ENCODE measurements at regions not wholly inside any gene's neighbourhood (a gene's known extent, or its start where the extent isn't known, plus 50 kb on each side); places are given as distances from the start of the nearest gene placed in this dataset.
"Not testable (repeated sequence)": the region's sequence is repeated elsewhere in the genome, so short reads cannot be mapped to it uniquely, and the experiment has no call there.

GRCh38 chr5:100232736-100233135 lies 302.4 kb upstream of the FAM174A start:
- no peak for DNase-seq (ENCODE audit: low read depth in 2 of 2)

DNA sequence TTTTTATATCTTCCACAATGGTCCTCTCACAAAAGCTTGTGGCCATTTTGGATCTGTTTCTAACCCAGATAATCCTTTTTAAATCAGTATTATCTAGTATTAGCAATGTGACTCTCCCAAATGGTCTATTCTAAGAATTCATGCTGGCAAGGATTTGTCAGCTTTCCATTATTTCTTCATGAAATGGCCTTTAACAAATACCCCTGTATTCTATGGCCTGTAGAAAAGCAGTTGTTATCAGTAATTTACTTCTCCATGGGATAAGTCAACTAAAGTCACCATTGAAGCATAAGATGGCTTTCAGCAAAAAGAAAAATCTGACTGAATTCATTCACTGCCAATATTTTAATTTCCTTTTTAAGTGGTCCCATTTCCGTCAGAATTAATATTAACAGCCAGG lies 346.4 kb upstream of the FAM174A start:
- no peak for DNase-seq (ENCODE audit: low read depth in 2 of 2)

GRCh38 chr5:100188339-100188738 lies 346.8 kb upstream of the FAM174A start:
- DNase-seq (ENCODE audit: low read depth in 2 of 2), result no peak

DNA sequence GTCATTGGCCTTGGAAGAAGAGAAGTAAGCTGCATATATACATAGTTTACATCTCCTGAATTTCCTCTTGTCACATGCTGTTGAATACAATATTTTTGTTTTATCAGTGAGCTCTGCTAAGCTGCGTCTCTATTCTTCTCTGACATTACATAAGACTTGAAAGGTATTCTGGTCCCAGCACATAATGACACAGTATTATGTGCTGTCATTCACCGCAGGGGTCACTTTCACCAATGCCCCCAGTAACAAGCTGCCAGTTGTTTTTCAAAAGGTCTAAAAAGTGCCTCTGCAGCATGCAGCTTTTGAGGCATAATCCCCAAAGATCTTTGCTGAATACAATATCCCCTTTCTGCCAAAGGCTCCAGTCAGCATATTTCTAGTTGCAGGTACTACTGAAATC lies 349.0 kb upstream of the FAM174A start:
- no peak for DNase-seq (ENCODE audit: low read depth in 2 of 2)

- DNase-seq (ENCODE audit: low read depth in 2 of 2), result no peak
Observed at GRCh38 chr5:100182402-100182801, 352.8 kb upstream of the FAM174A start.

- DNase-seq (ENCODE audit: low read depth in 2 of 2), result no peak
Observed at GRCh38 chr5:100175346-100175745, 359.8 kb upstream of the FAM174A start.

DNA sequence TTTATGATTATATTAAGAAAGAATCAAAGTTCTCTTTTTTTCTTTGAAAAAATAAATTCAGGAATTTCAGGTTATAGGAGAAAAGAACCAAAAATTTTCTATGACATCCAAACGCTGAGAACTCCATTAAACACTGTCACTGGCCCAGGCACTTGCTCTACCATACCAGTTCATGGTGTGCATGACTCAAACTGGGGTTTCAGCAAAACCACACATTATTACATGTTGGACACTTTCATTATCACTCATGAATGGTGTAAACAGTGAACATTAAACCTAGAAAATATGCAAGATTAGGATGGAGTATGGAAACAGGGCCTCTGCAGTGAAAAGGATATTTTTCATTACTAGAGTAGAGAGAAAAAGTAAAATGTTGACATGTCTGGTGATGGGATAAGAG lies 369.9 kb upstream of the FAM174A start:
- DNase-seq (ENCODE audit: low read depth in 2 of 2), result no peak

GRCh38 chr5:100161868-100162267 lies 373.3 kb upstream of the FAM174A start:
- DNase-seq (ENCODE audit: low read depth in 2 of 2), result no peak

DNA sequence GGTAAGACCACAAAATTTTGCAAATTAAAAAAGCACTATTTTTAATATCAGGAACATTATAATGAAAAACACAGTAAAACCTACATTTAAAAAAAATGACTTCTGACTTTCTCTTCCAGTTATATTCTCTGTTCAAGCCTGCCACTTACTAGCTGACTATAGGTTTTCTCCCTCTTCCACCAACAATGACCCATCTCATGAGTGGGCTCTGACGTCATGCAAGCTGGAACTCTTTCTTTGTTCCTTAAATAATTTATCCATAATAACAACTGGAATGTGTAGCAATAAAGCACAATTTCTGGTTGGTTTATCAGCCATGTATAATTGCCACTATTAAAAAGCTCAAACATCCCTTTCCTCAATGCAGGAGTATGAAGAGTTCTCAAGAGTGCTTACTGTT lies 378.1 kb upstream of the FAM174A start:
- DNase-seq (ENCODE audit: low read depth in 2 of 2), result no peak

DNA sequence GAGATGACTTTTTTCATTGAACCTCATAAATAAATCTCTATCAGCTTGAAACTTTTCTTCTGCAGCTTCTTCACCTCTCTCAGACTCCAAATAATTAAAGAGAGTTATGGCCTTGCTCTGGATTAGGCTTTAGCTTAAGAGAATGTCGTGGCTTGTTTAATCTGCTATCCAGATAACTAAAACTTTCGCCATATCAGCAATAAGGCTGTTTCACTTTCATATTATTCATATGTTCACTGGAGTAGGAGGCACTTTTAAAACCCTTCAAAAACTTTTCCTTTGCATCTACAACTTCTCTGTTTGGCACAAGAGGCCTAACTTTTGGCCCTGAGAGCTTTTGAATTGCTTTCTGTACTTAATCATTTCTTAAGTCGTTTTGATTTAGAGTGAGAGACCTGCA lies 386.9 kb upstream of the FAM174A start:
- no peak for DNase-seq (ENCODE audit: low read depth in 2 of 2)

DNA sequence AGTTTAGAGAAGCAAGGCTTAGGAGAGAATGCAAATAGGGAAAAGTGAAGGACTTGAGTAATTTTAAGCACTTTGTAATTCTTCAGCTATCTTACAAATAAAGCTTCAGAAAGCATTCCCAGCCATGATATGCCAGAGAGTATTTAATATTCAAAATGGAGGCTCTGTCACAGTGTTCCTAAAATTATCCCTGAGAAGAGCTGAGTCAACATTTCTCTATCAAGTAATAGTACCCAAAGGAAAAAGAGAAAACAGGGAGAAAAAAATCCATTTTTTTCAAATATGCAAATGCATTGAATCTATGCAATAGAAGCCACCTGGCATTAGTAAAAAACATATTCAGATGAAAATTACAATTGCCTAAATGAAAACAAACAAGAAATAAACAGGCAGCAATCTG lies 392.6 kb upstream of the FAM174A start:
- no peak for DNase-seq (ENCODE audit: low read depth in 2 of 2)

DNA sequence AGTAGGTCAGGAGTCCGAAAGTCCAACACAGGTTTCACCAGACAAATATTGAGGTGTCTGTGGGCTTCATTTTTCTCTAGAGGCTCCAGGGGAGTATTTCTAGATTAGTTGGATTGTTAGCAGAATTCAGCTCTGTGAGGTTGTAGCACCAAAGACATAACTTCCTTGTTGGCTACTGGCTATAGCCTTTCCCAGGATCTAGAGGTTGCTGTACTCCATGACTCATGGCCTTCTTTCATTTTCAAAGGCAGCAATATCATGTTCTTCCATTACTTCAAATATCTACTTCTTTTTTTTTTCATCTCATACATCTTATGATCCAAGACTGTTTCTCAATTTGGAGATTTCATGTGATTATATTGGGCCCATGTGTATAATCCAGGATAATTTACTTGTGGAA lies 404.0 kb upstream of the FAM174A start:
- DNase-seq (ENCODE audit: low read depth in 2 of 2), result no peak

DNA sequence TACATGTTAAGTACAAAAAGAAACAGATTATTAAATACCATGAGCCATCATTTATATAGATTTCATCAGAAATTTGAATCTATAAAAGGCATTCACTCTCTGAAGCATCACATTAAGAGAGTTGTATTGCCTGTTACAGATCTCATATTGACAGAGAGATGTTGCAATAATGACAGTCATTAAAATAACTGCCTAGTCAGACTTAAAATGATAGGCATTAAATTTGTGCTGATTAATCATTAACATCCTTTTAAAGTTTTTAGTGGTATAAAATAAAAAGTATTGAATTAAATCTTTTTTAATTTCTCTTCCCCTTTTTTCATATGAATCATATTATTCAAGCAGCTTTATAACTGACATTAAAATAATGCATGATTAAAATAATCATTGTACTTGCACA lies 404.9 kb upstream of the FAM174A start:
- no peak for DNase-seq (ENCODE audit: low read depth in 2 of 2)

DNA sequence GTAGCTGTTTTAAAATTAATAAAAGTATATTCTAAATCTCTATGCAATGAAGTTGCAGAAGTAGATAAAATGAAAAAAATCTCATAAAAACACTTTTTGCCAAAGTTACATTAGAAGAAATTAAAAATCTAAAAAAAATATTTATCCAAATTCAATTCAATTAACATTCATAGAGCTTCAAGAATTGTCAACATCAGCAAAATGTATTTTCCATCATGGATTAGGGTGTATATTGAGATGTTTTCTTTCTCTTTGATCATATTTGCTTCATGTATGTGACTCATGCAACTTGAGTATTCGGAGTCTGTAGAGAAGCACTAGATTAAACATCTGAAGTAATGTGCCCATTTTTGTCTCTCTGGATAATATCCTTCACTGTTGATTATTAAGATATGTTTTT lies 415.3 kb upstream of the FAM174A start:
- no peak for DNase-seq (ENCODE audit: low read depth in 2 of 2)

GRCh38 chr5:100110497-100110896 lies 424.7 kb upstream of the FAM174A start:
- no peak for DNase-seq (ENCODE audit: low read depth in 2 of 2)

DNA sequence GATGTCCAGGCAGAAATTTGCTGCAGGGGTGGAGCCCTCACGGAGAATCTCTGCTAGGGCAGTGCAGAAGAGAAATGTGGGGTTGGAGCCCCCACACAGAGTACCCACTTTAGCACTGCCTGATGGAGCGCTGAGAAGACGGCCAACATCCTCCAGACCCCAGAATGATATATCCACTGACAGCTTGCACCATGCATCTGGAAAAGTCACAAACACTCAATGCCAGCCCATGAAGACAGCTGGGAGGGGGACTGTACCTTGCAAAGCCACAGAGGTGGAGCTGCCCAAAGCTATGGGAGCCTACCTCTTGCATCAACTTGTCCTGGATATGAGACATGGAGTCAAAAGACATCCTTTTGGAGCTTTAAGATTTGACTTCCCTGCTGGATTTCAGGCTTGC lies 426.3 kb upstream of the FAM174A start:
- no peak for DNase-seq (ENCODE audit: low read depth in 2 of 2)

GRCh38 chr5:100103592-100104119 lies 431.5 kb upstream of the FAM174A start:
- not testable (repeated sequence) for DNase-seq (ENCODE audit: low read depth in 2 of 2)

DNA sequence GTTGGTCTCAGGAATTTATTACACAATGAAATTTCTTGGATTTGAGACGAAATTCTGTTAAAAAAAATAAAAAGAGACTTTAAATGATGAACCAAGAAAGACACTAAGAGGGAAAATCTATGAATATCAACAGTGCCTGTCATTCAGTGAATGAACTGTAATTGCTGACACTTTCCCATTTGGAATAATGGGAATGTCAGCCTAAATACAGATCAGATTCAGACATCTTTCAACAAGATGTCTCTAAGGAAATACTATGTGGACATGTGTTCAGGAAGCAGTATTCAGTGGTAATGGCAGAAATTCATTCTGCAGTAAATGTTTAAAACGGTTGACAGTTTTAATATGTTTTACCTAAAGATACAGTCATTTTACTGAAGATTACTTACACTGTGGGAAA lies 433.7 kb upstream of the FAM174A start:
- DNase-seq (ENCODE audit: low read depth in 2 of 2), result not testable (repeated sequence)

- DNase-seq (ENCODE audit: low read depth in 2 of 2), result not testable (repeated sequence)
Observed at GRCh38 chr5:100096328-100096727, 438.8 kb upstream of the FAM174A start.

GRCh38 chr5:100080703-100081102 lies 454.5 kb upstream of the FAM174A start:
- not testable (repeated sequence) for DNase-seq (ENCODE audit: low read depth in 2 of 2)

- DNase-seq (ENCODE audit: low read depth in 2 of 2), result not testable (repeated sequence)
Observed at GRCh38 chr5:100079163-100079562, 456.0 kb upstream of the FAM174A start.

- not testable (repeated sequence) for DNase-seq (ENCODE audit: low read depth in 2 of 2)
Observed at GRCh38 chr5:100066020-100066419, 469.2 kb upstream of the FAM174A start.

GRCh38 chr5:100043475-100043874 lies 491.7 kb upstream of the FAM174A start:
- DNase-seq (ENCODE audit: low read depth in 2 of 2), result no peak

- DNase-seq (ENCODE audit: low read depth in 2 of 2), result no peak
Observed at GRCh38 chr5:100026606-100027005, 508.6 kb upstream of the FAM174A start.

- no peak for DNase-seq (ENCODE audit: low read depth in 2 of 2)
Observed at GRCh38 chr5:100023536-100023935, 511.6 kb upstream of the FAM174A start.
